HL-60/S4 treated with retinoic acid at 250 ng/mL for 4 days and 3 days (cell line): ENCODE measurements at regions not wholly inside any gene's neighbourhood (a gene's known extent, or its start where the extent isn't known, plus 50 kb on each side); places are given as distances from the start of the nearest gene placed in this dataset.

Source experiments
- in situ Hi-C: fragments of 300-500 bp; cut with MboI; formaldehyde crosslinking; loops from 2 replicates; pipeline ENCODE4 v1.7.0; 2022; ENCODE audit warnings: low sequenced_read_pairs

DNA sequence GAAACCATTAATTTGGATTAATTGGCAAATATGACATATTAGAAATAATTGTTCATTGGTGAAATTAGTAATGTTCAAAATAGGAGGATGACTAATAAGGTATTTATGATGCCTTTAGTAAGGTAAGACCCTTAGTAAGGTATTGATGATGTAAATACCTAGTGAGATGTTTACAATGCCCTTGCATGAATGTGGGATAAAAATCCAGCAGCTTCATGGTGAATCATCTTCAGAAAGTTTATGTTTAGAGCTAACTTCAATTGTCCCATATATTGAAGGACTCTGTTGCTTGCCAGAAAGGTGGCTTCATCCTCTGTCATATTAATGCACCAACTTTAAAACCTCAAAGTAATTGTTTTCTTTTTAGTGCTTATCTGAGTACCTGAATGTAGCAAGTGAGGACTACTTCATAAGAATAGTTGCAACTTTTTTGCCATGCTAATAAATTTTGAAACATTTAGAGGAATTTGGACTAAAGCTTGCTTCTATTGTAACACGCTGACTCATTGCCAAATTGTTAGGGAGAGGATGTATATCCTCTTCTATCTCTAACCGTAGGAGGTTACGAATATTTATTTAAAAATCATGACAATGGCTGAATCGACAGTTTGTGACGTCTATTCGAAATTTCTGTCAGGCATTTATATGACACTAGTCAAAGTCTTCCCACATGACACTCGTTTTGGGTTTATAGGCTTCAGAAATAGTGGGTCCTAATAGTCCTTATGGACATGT, 174.1 kb upstream of the HS3ST1 start:
- in situ Hi-C loops = no loop called here

DNA sequence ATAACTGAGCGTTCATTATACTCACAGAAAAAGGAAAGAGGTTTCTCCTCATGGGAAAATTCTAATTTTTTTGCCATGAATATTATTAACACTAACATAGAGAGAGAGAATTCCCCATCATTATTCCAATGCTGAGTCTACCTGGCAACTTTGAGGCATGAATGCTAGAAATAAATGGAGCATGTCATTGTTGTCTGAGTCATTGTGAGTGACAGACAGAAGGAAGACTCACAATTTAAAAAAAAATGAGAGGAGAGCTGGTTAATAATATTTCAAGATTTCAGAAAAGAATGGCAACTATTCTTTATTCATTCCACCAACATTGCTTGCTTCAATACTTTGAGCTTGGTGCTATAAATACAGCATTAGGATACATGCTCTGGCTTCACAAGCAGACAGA, 170.4 kb upstream of the HS3ST1 start:
- in situ Hi-C loops = no loop called here

DNA sequence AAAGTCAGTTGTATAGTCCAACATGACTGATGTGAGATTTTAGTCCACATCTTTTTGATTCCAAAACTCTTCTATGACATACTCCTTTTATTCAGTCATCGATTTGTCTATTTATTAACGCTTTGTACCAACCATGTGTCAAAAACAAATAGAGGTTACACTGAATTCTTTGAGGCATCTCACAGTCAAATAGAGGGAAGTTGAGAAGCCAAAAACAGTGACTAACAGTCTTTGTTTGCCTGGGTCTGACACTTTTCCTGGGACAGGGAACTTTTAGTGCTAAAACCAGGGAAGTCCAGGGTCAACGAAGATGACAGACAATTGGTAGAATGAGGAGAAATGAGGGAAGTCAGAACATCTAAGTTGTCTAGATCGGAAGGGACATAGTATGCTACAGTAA, 169.9 kb upstream of the HS3ST1 start:
- in situ Hi-C loops = no loop called here

DNA sequence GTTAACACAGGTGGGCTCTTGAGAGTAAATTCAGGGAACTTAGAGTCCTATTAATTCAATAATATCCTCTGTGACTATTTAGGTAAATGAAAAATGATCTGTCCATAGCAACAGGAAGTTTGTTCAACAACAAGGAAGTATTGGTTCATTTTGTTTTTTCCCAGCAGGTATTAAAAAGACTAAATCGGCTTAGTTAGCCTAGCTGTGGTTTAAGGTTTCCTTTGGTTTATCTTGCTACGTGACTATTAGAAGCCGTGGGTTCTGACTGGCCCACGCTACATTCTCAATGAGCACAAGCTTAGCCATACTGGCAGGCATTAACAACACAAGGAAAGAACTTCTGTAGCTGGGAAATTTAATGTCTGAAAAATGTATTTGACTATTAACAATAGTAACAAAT, 168.8 kb upstream of the HS3ST1 start:
- in situ Hi-C loops = no loop called here

DNA sequence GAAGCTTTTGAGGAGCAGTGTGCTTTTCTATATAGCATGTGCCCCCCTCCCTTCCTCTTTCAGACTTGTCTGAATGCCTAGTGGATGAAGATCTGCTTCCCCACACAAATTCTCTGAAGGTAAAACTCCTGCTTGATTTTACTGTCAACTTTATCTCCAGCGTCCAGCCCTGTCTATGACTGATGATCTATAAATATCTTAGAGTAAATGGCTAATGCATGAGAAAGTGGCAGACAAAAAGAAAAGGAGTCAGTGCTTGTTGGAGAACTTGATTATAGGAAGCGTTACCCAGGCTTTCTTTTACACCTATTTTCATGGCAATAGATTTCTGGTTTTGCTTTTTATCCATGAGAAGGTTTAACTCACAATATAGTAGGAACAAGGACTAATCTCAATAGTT, 168.3 kb upstream of the HS3ST1 start:
- in situ Hi-C loops = no loop called here

DNA sequence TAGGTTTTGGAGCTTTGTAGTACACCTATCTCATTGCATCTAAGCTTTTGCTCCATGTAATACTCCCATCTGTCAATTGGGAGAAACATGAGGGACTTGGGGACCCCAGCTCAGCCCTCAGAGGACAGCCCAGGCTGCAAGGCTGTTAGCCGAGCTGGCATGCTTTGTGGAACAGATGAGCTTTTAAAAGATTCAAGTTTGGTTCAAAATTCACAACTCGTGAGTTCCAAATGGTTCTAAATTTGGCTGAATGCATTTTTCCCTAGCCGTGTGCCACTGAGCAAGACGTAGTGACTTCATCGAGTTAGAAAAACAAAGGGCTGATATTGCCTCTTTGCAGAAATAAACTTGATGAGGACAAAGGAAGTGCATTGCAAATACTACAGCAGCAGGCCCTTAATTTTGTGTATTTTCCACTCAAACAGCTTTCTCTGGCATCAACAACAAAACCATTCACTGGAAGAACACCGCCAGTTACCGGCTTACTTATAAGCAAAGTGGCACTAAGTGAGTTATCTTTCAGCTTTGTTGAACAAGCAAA, 165.0 kb upstream of the HS3ST1 start:
- in situ Hi-C loops = no loop called here

DNA sequence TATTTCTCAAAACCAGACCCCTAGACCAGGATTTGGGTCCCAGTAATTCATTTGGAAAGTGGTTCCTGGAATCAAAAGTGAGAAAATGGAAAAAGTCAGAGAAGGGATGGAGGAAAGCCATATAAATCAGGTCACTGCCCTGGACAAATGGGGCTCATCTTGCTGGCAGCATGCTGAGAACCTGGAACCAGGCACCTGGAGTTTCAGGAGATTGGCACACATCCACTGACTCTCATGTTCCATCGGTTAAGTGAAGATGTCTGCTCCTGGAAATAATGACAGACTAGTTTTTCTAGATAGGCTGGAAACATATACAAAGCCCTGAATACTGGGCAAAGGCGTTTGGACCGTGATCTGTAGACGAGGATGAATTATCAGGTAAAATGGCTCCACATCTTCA, 163.6 kb upstream of the HS3ST1 start:
- in situ Hi-C loops = no loop called here

DNA sequence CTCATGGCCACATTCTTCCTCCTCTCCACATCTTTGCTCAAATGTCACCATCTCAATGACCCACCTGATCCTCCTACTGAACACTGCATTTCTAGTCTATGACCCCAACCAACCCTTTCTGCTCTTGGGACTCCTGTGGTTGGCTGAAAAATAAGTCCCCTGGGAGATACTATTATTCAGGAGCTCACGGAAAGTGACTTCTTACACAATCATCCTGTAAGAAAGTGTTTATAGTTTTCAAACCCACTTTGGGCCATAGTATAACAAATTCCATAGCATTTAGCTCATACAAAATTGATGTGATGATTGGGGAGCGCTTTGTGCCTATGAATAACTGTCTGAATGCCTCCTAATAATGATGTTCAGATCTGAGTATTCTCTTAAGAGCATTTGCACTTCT, 161.4 kb upstream of the HS3ST1 start:
- in situ Hi-C loops = no loop called here

DNA sequence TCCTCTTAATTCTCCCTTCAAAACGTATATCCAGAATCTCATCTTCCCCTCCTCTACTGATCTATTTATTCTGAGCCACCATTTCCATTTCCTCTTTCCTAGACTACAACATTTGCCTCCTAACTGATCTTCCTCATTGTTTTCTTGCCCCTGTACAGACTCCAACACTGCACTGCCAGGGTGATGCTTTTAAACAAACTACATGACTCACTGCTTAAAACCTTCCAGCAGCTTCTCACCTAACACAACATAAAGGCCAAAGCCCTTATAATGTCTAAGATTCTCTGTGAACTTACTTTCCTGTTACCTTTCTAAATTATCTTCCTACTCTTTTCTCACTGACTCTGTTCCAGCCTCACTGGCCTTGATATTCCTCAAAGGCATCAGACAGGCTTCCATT, 161.0 kb upstream of the HS3ST1 start:
- in situ Hi-C loops = no loop called here

DNA sequence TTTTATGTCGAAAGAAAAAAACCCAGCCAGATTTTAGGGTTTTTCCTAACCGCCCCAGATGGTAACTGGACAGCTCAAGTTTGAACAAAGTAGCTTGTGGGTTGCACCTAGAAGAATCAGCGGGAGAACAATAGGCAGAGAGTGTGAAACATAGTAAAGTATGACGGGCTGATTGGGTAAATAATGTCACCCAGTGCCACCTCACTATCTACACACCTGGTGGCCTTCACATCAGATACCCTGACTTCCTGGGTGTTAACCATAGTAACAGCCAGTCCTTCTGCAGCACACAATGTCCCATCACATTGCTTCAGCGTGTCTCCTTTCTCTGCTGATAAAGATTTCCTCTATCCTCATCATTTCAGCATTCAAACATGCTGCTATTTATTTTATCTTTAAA, 159.1 kb upstream of the HS3ST1 start:
- in situ Hi-C loops = no loop called here

DNA sequence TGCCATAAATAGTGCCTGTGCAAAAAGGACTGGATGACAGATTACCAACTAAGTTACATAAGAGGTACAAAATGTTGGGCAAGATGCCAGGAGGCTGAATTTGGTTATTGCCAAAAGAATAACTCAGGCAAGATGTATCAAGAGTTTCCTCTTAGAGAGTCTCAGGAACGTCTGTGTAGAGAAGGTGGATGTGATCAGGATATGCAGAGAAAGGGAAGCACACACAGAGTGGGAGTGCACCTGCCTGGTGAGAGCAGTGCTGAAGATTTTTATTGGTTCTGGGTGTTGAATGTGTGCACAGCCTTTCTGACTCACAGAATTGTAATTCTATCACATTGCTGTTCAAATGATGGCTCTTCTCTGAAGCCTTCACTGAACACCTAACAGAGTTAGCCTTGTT, 156.8 kb upstream of the HS3ST1 start:
- in situ Hi-C loops = no loop called here

DNA sequence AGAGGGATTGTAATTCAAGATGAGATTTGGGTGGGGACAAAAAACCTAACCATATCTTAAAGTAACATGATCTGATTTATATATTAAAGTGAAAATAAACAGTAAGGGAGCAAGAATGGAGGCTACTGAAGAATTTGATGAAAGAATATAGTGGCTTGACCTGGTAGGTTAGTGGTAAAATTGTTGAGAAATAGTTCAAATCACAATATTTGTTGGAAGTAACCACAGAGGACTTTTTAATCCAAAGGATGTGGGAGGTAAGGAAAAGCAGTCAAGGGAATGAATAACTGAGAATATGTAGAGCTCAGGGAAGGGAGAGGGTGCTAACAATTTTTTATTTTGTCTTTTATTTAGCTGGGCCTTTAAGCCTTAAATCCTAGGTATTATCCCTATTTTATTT, 139.8 kb upstream of the HS3ST1 start:
- in situ Hi-C loops = no loop called here

DNA sequence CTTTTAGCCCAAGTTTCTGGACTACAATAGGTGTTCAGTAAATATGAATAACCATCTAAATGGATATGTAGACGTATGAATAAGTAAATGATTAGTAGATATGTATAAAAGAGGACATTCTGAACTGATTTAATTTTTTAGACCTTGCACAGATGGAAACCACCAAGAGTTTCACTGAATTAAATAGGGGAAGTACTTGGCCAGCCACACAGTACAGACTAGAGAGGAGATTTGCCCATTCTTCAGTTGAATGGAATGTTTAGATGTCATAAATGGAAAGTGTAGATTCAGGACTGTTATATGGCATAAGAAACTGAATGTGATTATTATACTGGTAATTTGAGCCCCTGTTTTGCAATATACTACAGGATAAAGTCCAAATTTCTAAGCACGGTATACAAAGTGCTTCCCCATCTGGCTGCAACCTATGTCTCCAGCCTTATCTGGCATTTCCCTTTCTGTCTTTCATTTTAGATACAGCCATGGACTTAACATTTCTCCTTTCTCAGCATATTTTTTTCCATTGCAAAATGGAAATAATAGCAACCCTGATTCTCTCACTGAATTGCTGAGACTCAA, 137.8 kb upstream of the HS3ST1 start:
- in situ Hi-C loops = no loop called here

DNA sequence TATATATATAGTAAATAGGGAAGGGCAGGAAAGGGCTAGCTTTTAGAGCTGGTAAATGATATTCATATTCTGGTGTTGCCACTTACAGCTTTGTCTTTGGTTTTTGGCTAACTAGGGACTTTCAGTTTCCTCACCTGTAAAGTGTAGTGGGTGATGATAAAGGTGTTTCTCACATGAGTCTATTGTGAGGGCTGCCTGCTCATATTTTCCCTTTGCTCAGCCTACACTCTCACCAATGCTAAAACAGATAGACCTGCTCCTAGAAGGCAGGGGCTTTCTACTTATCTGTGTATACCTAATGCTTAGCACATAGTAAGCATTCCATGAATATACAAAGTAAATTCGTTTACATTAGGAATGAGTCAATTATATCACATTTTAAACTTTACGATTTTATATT, 137.2 kb upstream of the HS3ST1 start:
- in situ Hi-C loops = no loop called here

DNA sequence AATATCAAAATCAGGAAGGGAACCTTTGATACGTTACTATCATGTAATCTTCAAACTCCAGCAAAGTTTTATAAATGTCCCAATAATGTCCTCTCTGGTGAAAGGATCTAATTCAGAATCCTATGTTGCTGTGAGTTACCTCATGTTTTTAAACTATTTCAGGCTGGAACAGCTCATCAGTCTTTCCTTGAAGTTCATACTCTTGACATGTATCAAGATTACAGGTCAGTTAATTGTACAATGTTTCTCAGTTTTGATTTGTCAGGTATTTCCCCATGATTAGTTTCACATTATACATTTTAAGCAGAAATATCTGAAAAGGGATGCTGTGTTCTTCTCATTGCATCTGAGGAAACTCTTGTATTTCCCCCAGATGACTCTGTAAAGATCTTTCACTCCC, 136.5 kb upstream of the HS3ST1 start:
- in situ Hi-C loops = no loop called here

DNA sequence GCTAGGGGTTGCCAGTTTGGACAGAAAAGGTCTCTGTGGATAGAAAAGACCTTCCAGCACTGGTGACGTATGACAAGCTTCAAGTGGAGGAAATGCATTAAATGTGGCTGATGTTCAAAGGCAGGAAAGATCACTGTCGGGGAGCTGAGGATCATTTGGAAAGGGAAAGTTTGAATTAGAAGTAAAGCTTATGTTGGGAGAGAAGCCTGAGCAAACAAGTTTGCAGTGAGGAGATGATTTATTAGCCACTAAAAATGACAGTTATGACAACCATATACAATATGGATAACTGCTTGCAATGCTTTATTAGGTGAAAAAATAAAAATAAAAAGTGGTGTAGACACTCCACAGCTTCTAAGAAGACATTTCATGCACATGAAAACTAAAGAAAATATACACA, 135.3 kb upstream of the HS3ST1 start:
- in situ Hi-C loops = no loop called here

DNA sequence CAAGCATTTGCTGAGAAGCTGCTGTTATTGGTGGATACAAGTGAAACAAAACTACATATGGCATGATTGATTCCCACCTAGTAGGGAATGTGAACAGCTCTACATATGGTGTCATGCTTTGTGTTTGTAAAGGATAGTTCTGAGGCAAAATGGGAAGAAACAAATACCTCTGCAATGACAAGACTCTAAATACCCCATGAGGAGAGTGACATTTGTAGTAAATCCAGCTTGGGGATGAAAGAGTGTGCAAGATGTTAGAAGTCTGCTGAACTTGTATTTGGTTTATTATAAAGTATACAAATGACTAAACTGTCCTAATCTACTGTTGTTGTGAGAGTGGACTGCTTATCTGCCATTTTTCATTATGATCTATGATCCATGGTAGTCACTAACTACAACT, 120.8 kb upstream of the HS3ST1 start:
- in situ Hi-C loops = no loop called here

DNA sequence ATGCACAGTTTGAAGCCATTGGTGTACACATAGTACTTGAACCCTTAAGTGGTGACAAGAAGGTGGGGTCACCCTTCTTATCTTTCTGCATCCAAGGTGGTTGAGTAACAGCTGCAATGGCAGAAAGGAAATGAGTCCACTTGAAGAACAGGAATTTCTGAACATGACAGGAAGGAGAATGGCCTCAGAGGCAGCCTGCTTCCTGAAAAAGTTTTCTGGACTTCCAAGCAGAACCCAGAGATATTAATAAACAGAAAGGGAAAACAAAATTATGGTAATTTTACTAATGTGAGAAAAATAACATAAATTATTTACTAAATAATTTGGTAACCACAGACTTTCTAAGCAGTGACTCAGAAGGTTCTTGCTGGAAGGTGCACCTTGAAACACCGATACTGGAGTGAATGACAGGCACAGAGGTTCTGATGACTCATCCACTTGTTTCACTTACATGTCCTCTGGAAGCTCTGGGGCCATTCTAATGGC, 119.9 kb upstream of the HS3ST1 start:
- in situ Hi-C loops = no loop called here

DNA sequence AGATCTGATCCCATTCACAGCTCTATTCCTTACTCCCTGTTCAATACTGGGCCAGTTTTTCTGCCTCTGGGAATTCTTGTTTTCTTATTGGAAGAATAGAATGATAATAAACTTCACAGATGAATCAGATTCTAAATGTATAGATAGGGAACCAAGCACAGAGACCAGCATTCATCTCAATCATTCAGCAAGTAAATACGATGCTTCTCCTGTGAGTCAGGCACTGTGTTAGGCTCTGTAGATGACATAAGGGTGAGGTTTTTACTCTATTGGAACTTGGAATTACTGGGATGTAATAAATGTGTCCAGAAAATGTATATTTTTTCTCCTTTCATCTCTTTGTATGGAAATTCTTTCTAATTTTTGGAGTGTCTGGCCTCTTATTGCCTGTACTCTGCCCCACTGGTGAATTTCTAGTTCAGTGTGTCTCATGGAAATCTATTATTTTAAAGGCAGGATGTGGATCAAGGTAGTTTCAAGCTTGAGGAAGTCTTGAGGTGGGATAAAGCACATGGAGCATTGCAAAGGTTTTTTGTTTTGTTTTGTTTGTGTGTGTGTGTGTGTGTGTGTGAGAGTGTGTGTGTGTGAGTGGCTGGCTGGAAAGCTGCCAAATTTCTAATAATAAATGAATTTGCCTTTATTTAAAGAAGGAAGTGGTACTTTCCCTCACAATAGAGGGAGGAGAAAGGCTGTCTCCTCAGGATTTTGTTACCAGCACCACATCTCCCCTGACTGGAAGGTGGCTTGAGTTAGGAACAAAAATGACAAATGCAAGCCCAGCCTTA, 117.9 kb upstream of the HS3ST1 start:
- in situ Hi-C loops = no loop called here

DNA sequence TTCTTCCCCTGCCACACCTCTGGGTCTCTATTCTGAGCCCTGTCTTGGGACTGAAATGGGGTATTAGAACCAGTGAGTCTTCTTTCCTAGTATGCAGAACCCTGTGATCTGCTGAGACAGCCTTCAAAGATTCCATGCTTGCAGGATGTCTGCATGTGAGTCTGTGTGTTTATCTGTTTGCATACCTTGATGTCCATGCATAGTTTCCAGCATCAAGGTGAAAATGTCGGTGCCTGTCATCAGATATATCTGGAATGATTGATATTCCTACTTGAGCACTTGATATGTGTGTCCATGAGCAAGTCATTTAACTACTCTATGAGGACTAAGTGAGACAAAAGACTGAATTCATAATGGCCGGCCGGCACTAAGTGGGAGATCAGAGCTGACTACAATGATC, 117.0 kb upstream of the HS3ST1 start:
- in situ Hi-C loops = no loop called here

DNA sequence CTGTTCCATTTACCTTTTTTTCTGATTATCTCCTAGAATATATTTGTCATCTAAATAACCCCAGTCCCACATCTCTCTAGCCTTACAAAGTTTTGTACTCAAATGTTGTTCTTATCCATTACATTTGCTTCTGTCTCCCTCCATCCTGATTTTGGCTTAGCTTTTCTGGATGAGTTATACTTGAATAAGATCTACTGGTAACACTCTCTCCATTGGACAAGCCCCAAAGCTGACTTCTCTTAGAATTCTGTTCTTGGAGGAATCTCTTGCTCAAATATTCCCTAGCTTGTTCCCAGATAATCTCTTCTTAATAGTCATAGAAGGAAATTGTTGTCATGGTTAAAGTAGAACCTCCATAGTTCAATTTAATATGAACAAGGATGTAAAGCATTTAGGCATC, 115.5 kb upstream of the HS3ST1 start:
- in situ Hi-C loops = no loop called here

DNA sequence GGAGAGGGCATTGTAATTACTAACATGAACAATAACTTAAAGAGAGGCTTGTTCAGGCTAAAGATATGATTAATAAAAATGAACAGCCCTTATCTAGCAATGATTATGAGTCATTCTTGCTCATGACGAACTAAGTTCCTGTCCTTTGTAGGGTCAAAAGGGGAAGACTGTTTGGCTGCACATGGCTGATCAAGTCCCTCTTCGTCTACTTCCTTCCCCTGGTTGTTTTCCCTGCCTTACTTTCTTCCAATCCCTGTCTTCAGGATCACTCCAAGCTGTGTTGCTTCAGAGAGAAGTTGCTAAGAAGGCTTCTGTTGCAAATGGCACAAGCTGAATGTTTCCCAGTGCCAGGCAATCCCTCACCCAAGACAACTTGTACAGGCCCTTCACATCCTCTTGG, 115.0 kb upstream of the HS3ST1 start:
- in situ Hi-C loops = no loop called here
